CMK (cell line): ENCODE measurements at regions not wholly inside any gene's neighbourhood (a gene's known extent, or its start where the extent isn't known, plus 50 kb on each side); places are given as distances from the start of the nearest gene placed in this dataset.
"Not testable (repeated sequence)": the region's sequence is repeated elsewhere in the genome, so short reads cannot be mapped to it uniquely, and the experiment has no call there.

Experiments
- DNase-seq: peaks from one replicate; pipeline ENCODE4 v3.0.0-alpha.2; 2010; ENCODE audit warnings: low read depth

DNA sequence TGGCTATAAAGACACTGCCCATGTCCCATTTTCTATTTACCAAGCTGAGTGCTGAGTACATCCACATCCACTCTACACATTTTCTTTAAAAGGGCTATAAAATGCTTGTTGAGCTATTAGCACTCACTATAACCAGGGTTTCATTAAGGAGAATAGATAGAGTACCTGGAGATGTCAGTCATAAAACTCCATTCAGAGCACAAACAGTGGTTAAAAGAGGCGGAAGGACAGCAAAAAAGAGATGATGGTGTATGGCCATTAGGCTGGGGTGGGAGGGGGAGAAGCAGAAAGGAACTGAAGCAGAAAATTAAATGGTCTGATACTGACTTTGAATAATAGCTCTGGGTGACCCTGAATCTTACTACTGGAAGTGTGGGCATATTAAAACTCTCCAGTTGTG, 609.9 kb upstream of the MAP3K7 start:
- DNase-seq = no peak

- no peak for DNase-seq
These were observed 606.6 kb upstream of the MAP3K7 start for GRCh38 chr6:91193446-91193845.

DNA sequence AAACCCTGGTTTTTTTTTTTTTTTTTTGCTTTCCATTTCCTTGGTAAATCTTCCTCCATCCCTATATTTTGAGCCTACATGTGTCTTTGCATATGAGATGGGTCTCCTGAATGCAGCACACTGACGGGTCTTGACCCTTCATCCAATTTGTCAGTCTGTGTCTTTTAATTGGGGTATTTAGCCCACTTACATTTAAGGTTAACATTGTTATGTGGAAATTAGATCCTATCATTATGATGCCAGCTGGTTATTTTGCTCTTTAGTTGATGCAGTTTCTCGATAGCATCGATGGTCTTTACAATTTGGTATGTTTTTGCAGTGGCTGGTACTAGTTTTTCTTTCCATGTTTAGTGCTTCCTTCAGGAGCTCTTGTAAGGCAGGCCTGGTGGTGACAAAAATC, 603.2 kb upstream of the MAP3K7 start:
- not testable (repeated sequence) for DNase-seq

- no peak for DNase-seq
These were observed 598.2 kb upstream of the MAP3K7 start for GRCh38 chr6:91185072-91185471.

- DNase-seq = no peak
These were observed 594.5 kb upstream of the MAP3K7 start for GRCh38 chr6:91181416-91181815.

- DNase-seq = no peak
These were observed 586.8 kb upstream of the MAP3K7 start for GRCh38 chr6:91173651-91174050.

DNA sequence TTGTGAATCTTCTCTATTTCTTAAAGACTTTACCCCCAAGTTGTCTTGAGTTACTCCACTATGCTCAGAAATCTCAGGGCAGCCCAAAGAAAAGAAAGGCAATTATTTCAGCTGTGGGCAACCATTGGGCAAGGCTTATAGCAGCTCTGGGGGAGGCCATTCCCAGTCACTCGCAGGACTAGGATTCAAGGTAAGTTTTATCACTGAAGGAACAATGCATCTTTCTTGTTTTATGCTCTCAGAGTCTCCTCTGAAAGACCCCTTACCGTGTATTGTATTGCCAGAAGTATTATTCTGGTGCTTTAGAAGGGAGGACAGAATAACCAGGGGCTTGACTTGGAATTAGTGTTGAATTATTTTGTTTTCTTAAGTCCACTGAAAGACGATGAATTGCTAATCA, 586.3 kb upstream of the MAP3K7 start:
- no peak for DNase-seq

DNA sequence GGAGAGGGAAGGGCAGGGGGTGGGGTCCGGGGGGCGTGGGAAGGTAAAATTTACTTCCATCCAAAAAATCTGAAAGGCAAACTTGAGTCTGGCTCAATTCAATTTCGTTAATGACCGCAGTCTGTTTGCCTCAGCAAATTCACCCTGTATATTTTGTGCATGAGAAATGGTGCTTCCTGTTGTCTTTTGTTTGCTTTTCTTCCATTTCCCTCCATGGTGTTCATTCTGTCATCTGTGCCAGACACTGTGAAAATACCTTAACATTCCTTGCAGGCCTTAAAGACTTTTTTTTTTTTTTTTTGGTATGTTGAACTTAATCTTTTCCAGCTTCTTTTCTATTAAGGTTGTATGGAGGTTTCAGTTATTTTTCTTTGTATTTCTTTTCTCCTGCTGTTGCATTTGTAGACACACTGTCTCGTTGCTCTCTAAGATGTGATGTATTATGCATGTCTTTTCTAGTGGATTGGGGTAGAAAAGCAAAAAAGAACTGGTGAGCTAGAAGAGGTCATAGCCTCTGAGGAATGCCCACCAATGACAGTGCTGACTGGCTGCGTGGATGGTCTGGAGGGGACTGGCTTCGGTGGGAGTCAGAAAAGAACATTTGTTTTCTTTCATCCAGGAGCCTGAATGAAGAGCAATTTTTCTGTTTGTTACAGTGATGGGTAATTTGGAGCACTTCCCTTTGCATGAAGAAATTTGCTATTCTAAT, 585.0 kb upstream of the MAP3K7 start:
- DNase-seq = no peak

GRCh38 chr6:91167846-91168245, 581.0 kb upstream of the MAP3K7 start:
- DNase-seq = no peak

DNA sequence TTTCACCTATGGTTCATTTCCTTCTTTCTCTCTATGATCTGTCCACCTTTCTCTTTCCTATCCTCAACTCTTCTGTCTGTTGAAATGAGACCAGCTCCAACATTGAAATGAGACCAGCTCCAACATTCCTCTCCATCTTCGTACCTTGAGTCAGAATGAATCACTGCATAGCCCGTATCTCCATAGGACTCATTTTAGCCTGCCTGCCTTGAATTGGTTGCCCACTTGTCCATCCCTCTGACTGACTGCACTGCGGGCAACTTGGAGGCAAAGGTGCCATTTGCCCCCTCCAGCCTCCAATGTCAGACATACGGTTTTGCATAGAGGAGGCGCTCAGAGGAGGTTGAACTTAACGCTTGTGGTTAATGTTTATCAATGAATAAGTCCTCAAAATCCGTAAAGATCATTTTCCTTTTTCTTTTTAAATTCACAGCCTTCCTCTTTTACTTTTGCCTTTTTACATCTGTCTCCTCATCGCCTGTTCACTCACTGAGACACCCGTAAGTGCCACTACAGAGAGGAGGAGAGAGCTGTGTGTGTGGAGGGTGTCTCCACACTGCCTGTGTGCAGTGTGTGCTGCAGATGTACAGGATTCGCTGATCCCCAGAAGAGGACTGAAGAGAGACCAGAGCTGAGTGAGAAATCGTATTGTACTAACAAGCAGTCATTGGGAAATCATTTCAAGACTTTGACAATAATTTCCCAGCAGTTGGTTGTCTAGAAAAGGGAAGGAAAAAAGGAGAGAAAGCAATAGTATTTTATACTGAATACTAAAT, 579.6 kb upstream of the MAP3K7 start:
- no peak for DNase-seq

- no peak for DNase-seq
These were observed 577.2 kb upstream of the MAP3K7 start for GRCh38 chr6:91164105-91164504.

- DNase-seq = no peak
These were observed 574.4 kb upstream of the MAP3K7 start for GRCh38 chr6:91161246-91161645.

DNA sequence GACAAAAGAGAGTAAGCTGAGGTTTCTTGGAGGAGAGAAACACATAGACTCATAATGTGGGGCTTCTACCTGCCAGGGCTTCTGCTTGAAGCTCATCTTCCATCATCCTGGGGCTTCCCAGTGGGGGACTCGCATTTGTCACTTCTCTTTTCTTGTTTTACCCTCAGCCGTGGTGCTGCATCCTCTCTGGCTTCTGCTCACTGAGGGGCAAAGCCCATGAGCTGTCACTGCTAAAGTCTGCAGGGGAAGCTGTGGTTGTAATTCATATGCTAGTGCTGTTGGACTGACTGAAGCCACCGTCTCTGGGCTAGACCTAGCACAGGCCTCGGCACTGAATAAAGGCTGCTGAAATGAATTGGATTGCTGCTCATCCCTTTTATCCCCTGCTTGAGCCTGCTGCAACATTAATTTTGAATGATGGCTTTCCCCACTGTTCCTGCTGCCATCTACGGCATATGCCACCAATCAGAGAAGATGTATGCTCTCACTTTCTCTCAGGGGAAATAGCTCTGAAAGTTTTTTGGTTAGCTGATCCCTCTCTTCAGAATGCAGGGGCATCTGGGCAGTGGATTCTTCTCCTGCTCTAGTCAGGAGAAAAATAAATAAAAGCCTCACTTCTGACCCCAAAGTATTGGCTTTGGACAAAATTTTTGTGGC, 568.4 kb upstream of the MAP3K7 start:
- DNase-seq = no peak

DNA sequence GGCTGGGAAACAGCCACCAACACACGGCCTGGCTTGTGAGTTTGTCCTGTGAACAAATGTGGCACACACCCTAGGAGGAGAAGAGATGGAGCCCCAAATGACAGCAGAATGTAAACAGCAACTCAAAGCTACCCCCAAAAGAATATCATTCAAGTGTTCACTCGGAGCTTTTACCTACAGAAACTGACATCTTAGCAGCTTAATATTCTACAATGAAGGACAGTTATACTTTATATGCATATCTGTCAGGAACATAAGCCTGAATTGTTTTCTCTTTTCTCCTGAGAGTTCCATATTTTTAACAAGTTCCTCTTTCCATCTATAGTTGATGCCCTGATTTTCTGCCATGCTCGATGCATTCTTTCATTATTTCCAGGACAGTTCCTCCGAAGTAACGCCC, 566.0 kb upstream of the MAP3K7 start:
- DNase-seq = no peak

GRCh38 chr6:91149956-91150705, 563.3 kb upstream of the MAP3K7 start:
- no peak for DNase-seq

DNA sequence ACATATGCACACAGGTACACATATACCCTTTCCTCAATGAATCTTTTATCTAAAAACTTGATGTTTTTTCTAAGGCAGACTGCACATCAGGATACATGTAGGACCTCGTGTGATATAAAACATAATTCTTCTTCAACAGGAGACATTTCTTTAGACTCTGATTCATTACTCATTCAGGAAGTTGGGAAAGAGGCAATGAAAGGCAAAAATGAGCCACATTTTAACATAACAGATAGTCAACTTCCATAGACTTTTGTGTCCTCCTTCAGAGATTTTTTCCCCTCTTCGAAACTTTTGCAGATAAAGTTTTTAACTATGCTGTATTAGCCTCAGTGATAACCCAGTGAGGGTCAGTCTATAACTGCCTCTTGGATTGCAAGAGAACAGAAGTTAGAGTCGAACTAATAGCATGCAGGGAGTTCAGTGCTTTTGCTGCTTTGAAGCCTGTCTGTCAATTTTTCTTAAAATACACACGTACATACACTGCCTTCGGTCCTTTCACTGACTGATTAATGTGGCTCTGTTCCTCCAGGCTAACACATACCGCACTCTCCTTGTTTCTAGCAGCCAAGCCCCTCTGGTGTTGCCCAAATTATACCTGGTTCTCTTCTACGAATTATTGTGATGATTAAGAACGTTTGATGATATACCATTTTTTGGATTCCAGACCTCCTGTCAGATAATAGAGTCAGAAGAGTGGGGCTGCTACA, 562.5 kb upstream of the MAP3K7 start:
- no peak for DNase-seq

- no peak for DNase-seq
These were observed 557.3 kb upstream of the MAP3K7 start for GRCh38 chr6:91144126-91144525.

DNA sequence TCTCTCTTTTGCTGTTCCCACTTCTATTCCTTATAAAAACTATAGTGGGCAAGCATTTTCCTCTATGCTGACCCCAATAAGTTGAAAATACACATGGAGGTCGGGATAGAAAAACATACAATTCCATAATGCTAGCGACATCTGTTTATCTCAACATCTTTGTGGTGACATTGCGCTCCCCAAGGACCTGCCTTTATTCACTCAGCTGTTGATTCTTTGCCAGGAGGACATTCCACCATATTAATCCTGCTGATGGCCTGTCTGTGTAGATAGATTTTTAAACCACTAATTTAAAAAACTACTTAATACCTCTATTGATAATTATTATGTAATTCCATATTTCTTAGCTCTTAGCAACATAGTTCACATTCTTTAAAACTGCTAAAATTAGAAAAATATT, 555.3 kb upstream of the MAP3K7 start:
- DNase-seq = no peak

DNA sequence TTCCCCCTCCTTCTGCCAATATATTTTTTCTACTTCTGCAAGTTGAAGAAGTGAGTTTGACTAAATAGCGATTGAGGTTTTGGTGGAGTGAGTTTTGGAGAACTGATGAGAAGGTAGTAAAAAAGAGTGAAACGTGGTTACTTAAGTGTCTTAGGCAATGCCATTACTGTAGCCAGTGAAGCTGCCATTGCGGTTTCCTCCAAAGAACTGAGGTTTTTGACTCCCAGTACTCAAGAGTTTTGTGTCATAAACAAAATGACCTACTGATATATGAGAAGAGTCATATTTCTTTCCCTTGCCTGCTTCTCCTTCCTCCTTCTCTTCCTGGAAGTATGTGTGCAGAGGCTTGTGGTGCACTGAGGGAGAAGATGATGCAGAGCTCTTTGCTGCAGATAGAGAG, 554.5 kb upstream of the MAP3K7 start:
- no peak for DNase-seq

- DNase-seq = no peak
These were observed 553.6 kb upstream of the MAP3K7 start for GRCh38 chr6:91140449-91140848.

DNA sequence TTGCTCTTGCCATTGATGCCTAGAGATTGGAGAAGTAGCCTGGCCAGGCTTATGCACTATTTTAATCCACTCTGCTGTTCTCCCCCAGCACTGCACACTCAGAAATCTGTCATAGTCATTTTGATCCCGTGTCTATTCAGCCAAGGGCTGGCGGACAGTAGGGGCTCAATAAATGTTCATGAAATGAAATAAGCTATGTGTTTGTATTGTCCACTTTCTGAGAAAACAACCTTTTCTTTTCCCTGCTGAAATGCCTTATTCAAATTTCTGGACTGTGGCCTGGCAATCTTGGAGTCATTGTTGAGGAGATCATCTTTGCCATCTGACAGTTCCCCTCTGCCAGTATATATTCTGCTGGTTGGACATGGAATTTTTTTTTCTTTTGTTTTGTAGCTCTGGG, 550.4 kb upstream of the MAP3K7 start:
- no peak for DNase-seq
